Panc1 (cell line): ENCODE measurements at regions not wholly inside any gene's neighbourhood (a gene's known extent, or its start where the extent isn't known, plus 50 kb on each side); places are given as distances from the start of the nearest gene placed in this dataset.

Experiments
- ATAC-seq: fragments of 200-7000 bp; cut with Tn5 transposase; 2 replicates; pipeline ENCODE4 v1.9.1; 2020; ENCODE audit warnings: mild to moderate bottlenecking, moderate library complexity
- BruUV-seq: library from RNA; stranded (reverse); fragments of 400-500 nt; replicated peaks from 2 replicates; lab custom pipeline; 2021; lab: Mats Ljungman, UMichigan
- CTCF ChIA-PET: fragments of 300-600 bp; sonication (Branson Sonifier 250); formaldehyde crosslinking; loops from one replicate; lab custom pipeline; 2022; ENCODE audit warnings: antibody characterized with exemption; lab: Charles Lee
- POLR2A ChIA-PET: fragments of 300-600 bp; sonication (Branson Sonifier 250); formaldehyde crosslinking; loops from one replicate; lab custom pipeline; 2022; ENCODE audit warnings: antibody characterized with exemption; lab: Charles Lee
- DNase-seq: peaks from one replicate; pipeline ENCODE4 v3.0.0-alpha.2; 2010; ENCODE audit warnings: low read depth, low spot score
- H3K27ac ChIP-seq: 2 replicates; pipeline ENCODE4 v1.5.1; 2011; ENCODE audit warnings: mild to moderate bottlenecking, low read length, inconsistent platforms
- H3K27me3 ChIP-seq: fragments of 200-500 bp; sonication (Bioruptor generic); 2 replicates; pipeline ENCODE4 v1.6.0; 2014; ENCODE audit warnings: low read length, inconsistent platforms; ENCODE audit not compliant: control insufficient read depth, insufficient read depth
- H3K36me3 ChIP-seq: fragments of 200-500 bp; sonication (Bioruptor generic); 2 replicates; pipeline ENCODE4 v1.5.1; 2014; ENCODE audit warnings: inconsistent platforms, mild to moderate bottlenecking, low read length, moderate library complexity; ENCODE audit not compliant: control insufficient read depth, insufficient read depth
- H3K4me1 ChIP-seq: 2 replicates; pipeline ENCODE4 v1.5.1; 2011; ENCODE audit warnings: inconsistent platforms, mild to moderate bottlenecking, low read length, moderate library complexity; ENCODE audit not compliant: control insufficient read depth, insufficient read depth
- H3K4me3 ChIP-seq, 2 experiments: 2 replicates each; pipeline ENCODE4 v1.5.1; 2011 to 2012; ENCODE audit warnings: low read depth in 2 of 2, low read length in 2 of 2, mild to moderate bottlenecking in 2 of 2, inconsistent platforms in 1 of 2, moderate library complexity in 1 of 2
- H3K9me3 ChIP-seq: fragments of 200-500 bp; sonication (Bioruptor generic); 2 replicates; pipeline ENCODE4 v1.5.1; 2014; ENCODE audit warnings: low read depth, mild to moderate bottlenecking, inconsistent platforms, low read length, moderate library complexity; ENCODE audit not compliant: control insufficient read depth, insufficient read depth
- CTCF ChIP-seq: fragments of 450-650 bp; IDR thresholded peaks from 2 replicates; pipeline ENCODE4 v1.5.1; 2017; ENCODE audit warnings: mild to moderate bottlenecking
- POLR2AphosphoS5 ChIP-seq: IDR thresholded peaks from 2 replicates; pipeline ENCODE4 v1.6.1; 2012; ENCODE audit warnings: mild to moderate bottlenecking, low read depth, low read length, moderate library complexity
- SIN3A ChIP-seq: IDR thresholded peaks from 2 replicates; pipeline ENCODE4 v1.6.1; 2012; ENCODE audit warnings: low read depth, mild to moderate bottlenecking, low read length, moderate library complexity, borderline replicate concordance; ENCODE audit not compliant: insufficient read depth
- TCF7L2 ChIP-seq: IDR thresholded peaks from 2 replicates; pipeline ENCODE4 v1.6.1; 2011; ENCODE audit warnings: mild to moderate bottlenecking, low read depth, low read length, inconsistent platforms
- in situ Hi-C: cut with HindIII; loops from 2 replicates; pipeline ENCODE4 v1.10.0; 2016; ENCODE audit warnings: low sequenced_read_pairs, low pct_unique_long_range_greater_than_20kb
- intact Hi-C: fragments of 100-400 bp; cut with micrococcal nuclease; formaldehyde crosslinking; loops from one replicate; pipeline ENCODE4 v1.10.0; 2022; ENCODE audit not compliant: unreplicated experiment
- TF ChIP-seq, protein P1 (sequence below), 2 experiments: IDR thresholded peaks; 2 replicates each; pipeline ENCODE4 v1.6.1; 2011 to 2012; ENCODE audit warnings: low read depth in 2 of 2, control low read depth in 1 of 2, low read length in 1 of 2, mild to moderate bottlenecking in 1 of 2, moderate library complexity in 1 of 2; ENCODE audit not compliant: insufficient read depth in 1 of 2

- Histone ChIP-seq H3K4me3 (no peak overlapping the region), H3K36me3 (no peaks in the 10 kb centered on the region; the same call in 1 of the 2 replicates), H3K4me1 (no peaks in the 10 kb centered on the region), H3K27ac (no peak overlapping the region), H3K9me3 (no peaks in the 10 kb centered on the region), H3K27me3 (peaks cover 2% of the 10 kb centered on the region)
- DNase-seq (no peak), ATAC-seq (no peak)
- no TSS peak for BruUV-seq
- ChIA-PET POLR2A (no interaction called here), CTCF (no interaction called here)
- in situ Hi-C loops = no loop called here
- TF ChIP-seq TCF7L2 = no peak
- no peak for TF ChIP-seq POLR2AphosphoS5
- TF ChIP-seq, protein P1, sequence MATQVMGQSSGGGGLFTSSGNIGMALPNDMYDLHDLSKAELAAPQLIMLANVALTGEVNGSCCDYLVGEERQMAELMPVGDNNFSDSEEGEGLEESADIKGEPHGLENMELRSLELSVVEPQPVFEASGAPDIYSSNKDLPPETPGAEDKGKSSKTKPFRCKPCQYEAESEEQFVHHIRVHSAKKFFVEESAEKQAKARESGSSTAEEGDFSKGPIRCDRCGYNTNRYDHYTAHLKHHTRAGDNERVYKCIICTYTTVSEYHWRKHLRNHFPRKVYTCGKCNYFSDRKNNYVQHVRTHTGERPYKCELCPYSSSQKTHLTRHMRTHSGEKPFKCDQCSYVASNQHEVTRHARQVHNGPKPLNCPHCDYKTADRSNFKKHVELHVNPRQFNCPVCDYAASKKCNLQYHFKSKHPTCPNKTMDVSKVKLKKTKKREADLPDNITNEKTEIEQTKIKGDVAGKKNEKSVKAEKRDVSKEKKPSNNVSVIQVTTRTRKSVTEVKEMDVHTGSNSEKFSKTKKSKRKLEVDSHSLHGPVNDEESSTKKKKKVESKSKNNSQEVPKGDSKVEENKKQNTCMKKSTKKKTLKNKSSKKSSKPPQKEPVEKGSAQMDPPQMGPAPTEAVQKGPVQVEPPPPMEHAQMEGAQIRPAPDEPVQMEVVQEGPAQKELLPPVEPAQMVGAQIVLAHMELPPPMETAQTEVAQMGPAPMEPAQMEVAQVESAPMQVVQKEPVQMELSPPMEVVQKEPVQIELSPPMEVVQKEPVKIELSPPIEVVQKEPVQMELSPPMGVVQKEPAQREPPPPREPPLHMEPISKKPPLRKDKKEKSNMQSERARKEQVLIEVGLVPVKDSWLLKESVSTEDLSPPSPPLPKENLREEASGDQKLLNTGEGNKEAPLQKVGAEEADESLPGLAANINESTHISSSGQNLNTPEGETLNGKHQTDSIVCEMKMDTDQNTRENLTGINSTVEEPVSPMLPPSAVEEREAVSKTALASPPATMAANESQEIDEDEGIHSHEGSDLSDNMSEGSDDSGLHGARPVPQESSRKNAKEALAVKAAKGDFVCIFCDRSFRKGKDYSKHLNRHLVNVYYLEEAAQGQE (IDR thresholded peaks at IDR 0.05; ENCODE audit: insufficient read depth in 1 of 2, low read depth in 2 of 2, low read length in 1 of 2) = no peak
- TF ChIP-seq CTCF = no peak
- TF ChIP-seq SIN3A = no peak
- intact Hi-C loops = no loop called here
Observed at GRCh38 chr6:25112322-25112773, 166.8 kb upstream of the CARMIL1 start.

GRCh38 chr6:25113436-25113835 lies 165.7 kb upstream of the CARMIL1 start:
- ATAC-seq (no peak), DNase-seq (no peak)
- peaks cover 2% of the 10 kb centered on the region for H3K27me3 ChIP-seq
- no peak overlapping the region for H3K4me3 ChIP-seq
- no TSS peak for BruUV-seq
- ChIA-PET POLR2A (no interaction called here), CTCF (no interaction called here)
- no peaks in the 10 kb centered on the region for H3K9me3 ChIP-seq
- TF ChIP-seq POLR2AphosphoS5 (no peak), TCF7L2 (no peak), CTCF (no peak), SIN3A (no peak)
- TF ChIP-seq, protein P1 (IDR thresholded peaks at IDR 0.05; ENCODE audit: insufficient read depth in 1 of 2, low read depth in 2 of 2, low read length in 1 of 2) = no peak
- intact Hi-C loops = no loop called here
- H3K4me1 ChIP-seq = no peaks in the 10 kb centered on the region
- no peaks in the 10 kb centered on the region; the same call in 1 of the 2 replicates for H3K36me3 ChIP-seq
- in situ Hi-C loops = no loop called here
- H3K27ac ChIP-seq = no peak overlapping the region
